Panc1 (cell line): ENCODE measurements at regions not wholly inside any gene's neighbourhood (a gene's known extent, or its start where the extent isn't known, plus 50 kb on each side); places are given as distances from the start of the nearest gene placed in this dataset.

Source experiments
- ATAC-seq: fragments of 200-7000 bp; cut with Tn5 transposase; 2 replicates; pipeline ENCODE4 v1.9.1; 2020; ENCODE audit warnings: mild to moderate bottlenecking, moderate library complexity
- BruUV-seq: library from RNA; stranded (reverse); fragments of 400-500 nt; replicated peaks from 2 replicates; lab custom pipeline; 2021; lab: Mats Ljungman, UMichigan
- CTCF ChIA-PET: fragments of 300-600 bp; sonication (Branson Sonifier 250); formaldehyde crosslinking; loops from one replicate; lab custom pipeline; 2022; ENCODE audit warnings: antibody characterized with exemption; lab: Charles Lee
- POLR2A ChIA-PET: fragments of 300-600 bp; sonication (Branson Sonifier 250); formaldehyde crosslinking; loops from one replicate; lab custom pipeline; 2022; ENCODE audit warnings: antibody characterized with exemption; lab: Charles Lee
- DNase-seq: peaks from one replicate; pipeline ENCODE4 v3.0.0-alpha.2; 2010; ENCODE audit warnings: low read depth, low spot score
- H3K27ac ChIP-seq: 2 replicates; pipeline ENCODE4 v1.5.1; 2011; ENCODE audit warnings: mild to moderate bottlenecking, low read length, inconsistent platforms
- H3K27me3 ChIP-seq: fragments of 200-500 bp; sonication (Bioruptor generic); 2 replicates; pipeline ENCODE4 v1.6.0; 2014; ENCODE audit warnings: low read length, inconsistent platforms; ENCODE audit not compliant: control insufficient read depth, insufficient read depth
- H3K36me3 ChIP-seq: fragments of 200-500 bp; sonication (Bioruptor generic); 2 replicates; pipeline ENCODE4 v1.5.1; 2014; ENCODE audit warnings: inconsistent platforms, mild to moderate bottlenecking, low read length, moderate library complexity; ENCODE audit not compliant: control insufficient read depth, insufficient read depth
- H3K4me1 ChIP-seq: 2 replicates; pipeline ENCODE4 v1.5.1; 2011; ENCODE audit warnings: inconsistent platforms, mild to moderate bottlenecking, low read length, moderate library complexity; ENCODE audit not compliant: control insufficient read depth, insufficient read depth
- H3K4me3 ChIP-seq, 2 experiments: 2 replicates each; pipeline ENCODE4 v1.5.1; 2011 to 2012; ENCODE audit warnings: low read depth in 2 of 2, low read length in 2 of 2, mild to moderate bottlenecking in 2 of 2, inconsistent platforms in 1 of 2, moderate library complexity in 1 of 2
- H3K9me3 ChIP-seq: fragments of 200-500 bp; sonication (Bioruptor generic); 2 replicates; pipeline ENCODE4 v1.5.1; 2014; ENCODE audit warnings: low read depth, mild to moderate bottlenecking, inconsistent platforms, low read length, moderate library complexity; ENCODE audit not compliant: control insufficient read depth, insufficient read depth
- CTCF ChIP-seq: fragments of 450-650 bp; IDR thresholded peaks from 2 replicates; pipeline ENCODE4 v1.5.1; 2017; ENCODE audit warnings: mild to moderate bottlenecking
- POLR2AphosphoS5 ChIP-seq: IDR thresholded peaks from 2 replicates; pipeline ENCODE4 v1.6.1; 2012; ENCODE audit warnings: mild to moderate bottlenecking, low read depth, low read length, moderate library complexity
- REST ChIP-seq, 2 experiments: IDR thresholded peaks; 2 replicates each; pipeline ENCODE4 v1.6.1; 2011 to 2012; ENCODE audit warnings: low read depth in 2 of 2, control low read depth in 1 of 2, low read length in 1 of 2, mild to moderate bottlenecking in 1 of 2, moderate library complexity in 1 of 2; ENCODE audit not compliant: insufficient read depth in 1 of 2
- SIN3A ChIP-seq: IDR thresholded peaks from 2 replicates; pipeline ENCODE4 v1.6.1; 2012; ENCODE audit warnings: low read depth, mild to moderate bottlenecking, low read length, moderate library complexity, borderline replicate concordance; ENCODE audit not compliant: insufficient read depth
- TCF7L2 ChIP-seq: IDR thresholded peaks from 2 replicates; pipeline ENCODE4 v1.6.1; 2011; ENCODE audit warnings: mild to moderate bottlenecking, low read depth, low read length, inconsistent platforms
- in situ Hi-C: cut with HindIII; loops from 2 replicates; pipeline ENCODE4 v1.10.0; 2016; ENCODE audit warnings: low sequenced_read_pairs, low pct_unique_long_range_greater_than_20kb
- intact Hi-C: fragments of 100-400 bp; cut with micrococcal nuclease; formaldehyde crosslinking; loops from one replicate; pipeline ENCODE4 v1.10.0; 2022; ENCODE audit not compliant: unreplicated experiment

- no peak overlapping the region for H3K4me3 ChIP-seq
- TF ChIP-seq SIN3A (no peak), CTCF (no peak), REST (IDR thresholded peaks at IDR 0.05; ENCODE audit: insufficient read depth in 1 of 2, low read depth in 2 of 2, low read length in 1 of 2) (no peak), TCF7L2 (no peak), POLR2AphosphoS5 (no peak)
- ATAC-seq (no peak), DNase-seq (no peak)
- no peaks in the 10 kb centered on the region for H3K27me3 ChIP-seq
- CTCF ChIA-PET = no interaction called here
- intact Hi-C loops = no loop called here
- in situ Hi-C loops = no loop called here
- POLR2A ChIA-PET = no interaction called here
- no peaks in the 10 kb centered on the region for H3K36me3 ChIP-seq
- H3K9me3 ChIP-seq = no peaks in the 10 kb centered on the region
- no peaks in the 10 kb centered on the region for H3K4me1 ChIP-seq
- no peak overlapping the region for H3K27ac ChIP-seq
- BruUV-seq = no TSS peak
Observed at GRCh38 chr10:36581237-36581636, 544.2 kb upstream of the ANKRD30A start.

GRCh38 chr10:36578306-36578705 lies 547.1 kb upstream of the ANKRD30A start:
- no peak overlapping the region for H3K27ac ChIP-seq
- H3K4me3 ChIP-seq = no peak overlapping the region
- BruUV-seq = no TSS peak
- POLR2A ChIA-PET = no interaction called here
- intact Hi-C loops (no loop called here), in situ Hi-C loops (no loop called here)
- DNase-seq (peak; percentile 15), ATAC-seq (no peak)
- no peaks in the 10 kb centered on the region for H3K36me3 ChIP-seq
- H3K9me3 ChIP-seq = no peaks in the 10 kb centered on the region
- CTCF ChIA-PET = no interaction called here
- TF ChIP-seq REST (IDR thresholded peaks at IDR 0.05; ENCODE audit: insufficient read depth in 1 of 2, low read depth in 2 of 2, low read length in 1 of 2) (no peak), POLR2AphosphoS5 (no peak), TCF7L2 (no peak), CTCF (no peak), SIN3A (no peak)
- no peaks in the 10 kb centered on the region for H3K27me3 ChIP-seq
- no peaks in the 10 kb centered on the region for H3K4me1 ChIP-seq
